Panc1 (cell line): ENCODE measurements at regions not wholly inside any gene's neighbourhood (a gene's known extent, or its start where the extent isn't known, plus 50 kb on each side); places are given as distances from the start of the nearest gene placed in this dataset.

Experiments used
- POLR2AphosphoS5 ChIP-seq: IDR thresholded peaks from 2 replicates; pipeline ENCODE4 v1.6.1; 2012; ENCODE audit warnings: mild to moderate bottlenecking, low read depth, low read length, moderate library complexity
- SIN3A ChIP-seq: IDR thresholded peaks from 2 replicates; pipeline ENCODE4 v1.6.1; 2012; ENCODE audit warnings: low read depth, mild to moderate bottlenecking, low read length, moderate library complexity, borderline replicate concordance; ENCODE audit not compliant: insufficient read depth
- TCF7L2 ChIP-seq: IDR thresholded peaks from 2 replicates; pipeline ENCODE4 v1.6.1; 2011; ENCODE audit warnings: mild to moderate bottlenecking, low read depth, low read length, inconsistent platforms
- TF ChIP-seq, protein P1 (sequence below): fragments of 450-650 bp; IDR thresholded peaks from 2 replicates; pipeline ENCODE4 v1.5.1; 2017; ENCODE audit warnings: mild to moderate bottlenecking

- no peak for TF ChIP-seq POLR2AphosphoS5
- TF ChIP-seq, protein P1, sequence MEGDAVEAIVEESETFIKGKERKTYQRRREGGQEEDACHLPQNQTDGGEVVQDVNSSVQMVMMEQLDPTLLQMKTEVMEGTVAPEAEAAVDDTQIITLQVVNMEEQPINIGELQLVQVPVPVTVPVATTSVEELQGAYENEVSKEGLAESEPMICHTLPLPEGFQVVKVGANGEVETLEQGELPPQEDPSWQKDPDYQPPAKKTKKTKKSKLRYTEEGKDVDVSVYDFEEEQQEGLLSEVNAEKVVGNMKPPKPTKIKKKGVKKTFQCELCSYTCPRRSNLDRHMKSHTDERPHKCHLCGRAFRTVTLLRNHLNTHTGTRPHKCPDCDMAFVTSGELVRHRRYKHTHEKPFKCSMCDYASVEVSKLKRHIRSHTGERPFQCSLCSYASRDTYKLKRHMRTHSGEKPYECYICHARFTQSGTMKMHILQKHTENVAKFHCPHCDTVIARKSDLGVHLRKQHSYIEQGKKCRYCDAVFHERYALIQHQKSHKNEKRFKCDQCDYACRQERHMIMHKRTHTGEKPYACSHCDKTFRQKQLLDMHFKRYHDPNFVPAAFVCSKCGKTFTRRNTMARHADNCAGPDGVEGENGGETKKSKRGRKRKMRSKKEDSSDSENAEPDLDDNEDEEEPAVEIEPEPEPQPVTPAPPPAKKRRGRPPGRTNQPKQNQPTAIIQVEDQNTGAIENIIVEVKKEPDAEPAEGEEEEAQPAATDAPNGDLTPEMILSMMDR: no peak
- no peak for TF ChIP-seq TCF7L2
- no peak for TF ChIP-seq SIN3A
Measured at GRCh38 chr1:69195136-69195535, 372.6 kb upstream of the LRRC7 start.
